Ovary (tissue), 7 donors: ENCODE measurements at regions not wholly inside any gene's neighbourhood (a gene's known extent, or its start where the extent isn't known, plus 50 kb on each side); places are given as distances from the start of the nearest gene placed in this dataset.

Experiments
- DNase-seq, 5 donors: peaks; one replicate each; pipeline ENCODE4 v3.0.0-alpha.2; 2019 to 2020
- H3K27ac ChIP-seq, 2 donors: fragments of 200-600 bp; one replicate each; pipeline versions ENCODE4 v1.5.1 to v1.8.0; 2019 to 2022
- H3K27me3 ChIP-seq: fragments of 200-600 bp; one replicate; pipeline ENCODE4 v1.8.0; 2022
- H3K36me3 ChIP-seq: fragments of 200-600 bp; sonication (generic); one replicate; pipeline ENCODE4 v1.5.1; 2019
- H3K4me1 ChIP-seq: one replicate; pipeline ENCODE4 v1.8.1; 2013; ENCODE audit warnings: mild to moderate bottlenecking, moderate library complexity; ENCODE audit not compliant: insufficient read depth
- H3K4me3 ChIP-seq: fragments of 200-600 bp; sonication (generic); one replicate; pipeline ENCODE4 v1.5.1; 2017
- H3K9me3 ChIP-seq, 2 donors: fragments of 200-600 bp in 1 of 2; sonication (generic) in 1 of 2; one replicate each; pipeline versions ENCODE4 v1.5.1 to v1.8.1; 2013 to 2019; ENCODE audit warnings: mild to moderate bottlenecking in 1 of 2, moderate library complexity in 1 of 2
- EP300 ChIP-seq: sonication (generic); formaldehyde crosslinking; IDR thresholded peaks from one replicate; pipeline ENCODE4 v1.6.1; 2017; ENCODE audit warnings: antibody characterized with exemption
- POLR2A ChIP-seq: fragments of 450-650 bp; IDR thresholded peaks from one replicate; pipeline ENCODE4 v1.6.1; 2017; ENCODE audit warnings: antibody characterized with exemption, mild to moderate bottlenecking, moderate library complexity
- WGBS, 3 donors: extraction: QIAGEN DNeasy Blood & Tissue Kit in 1 of 3; methylation state at CpG; one replicate each; pipeline versions ENCODE4 v1.1.5 to v1.1.7; 2013 to 2017; 5-methylcytosine and 5-hydroxymethylcytosine counted together
- intact Hi-C, 4 donors: fragments of 100-400 bp; cut with DNase I; formaldehyde crosslinking; loops; one replicate each; pipeline versions ENCODE4 v1.11.0 to v1.15.1; 2022 to 2023
- TF ChIP-seq, protein P1 (sequence below), 3 donors: fragments of 450-650 bp in 2 of 3; fragments of 200-600 bp in 1 of 3; IDR thresholded peaks; one replicate each; pipeline versions ENCODE4 v1.5.1 to v1.8.0; 2016 to 2022; ENCODE audit warnings: antibody characterized with exemption in 3 of 3, mild to moderate bottlenecking in 1 of 3
- donor health status: DM: no; HTN: no; CAD: no; lungs with moderate emphysema.
- donor health status: DM: no; HTN: no; CAD: no.
- donor health status: Bipolar disorder and iron deficiency.
- donor health status: DM: no; HTN: no; CAD: no.
- donor health status: DM: yes; HTN: yes; CAD: no.

DNA sequence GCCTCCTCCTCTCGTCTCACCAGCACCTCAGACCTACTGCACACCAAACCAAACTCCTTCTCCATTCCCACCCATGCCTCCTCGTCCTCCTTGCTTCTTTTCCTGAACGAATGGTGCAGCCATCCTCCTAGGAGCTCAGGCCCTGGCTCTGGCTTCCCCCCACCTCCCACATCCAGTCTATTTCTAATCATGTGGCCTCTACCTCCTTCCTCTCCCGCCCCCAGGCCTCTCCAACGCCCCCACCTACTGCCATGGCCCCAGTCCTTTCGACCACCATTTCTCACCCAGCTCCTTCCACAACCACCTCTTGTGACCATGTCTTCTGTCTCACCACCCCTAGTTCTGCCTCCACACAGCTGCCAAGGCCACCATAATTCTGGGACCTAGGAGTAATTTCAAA, 127.1 kb downstream of the PJA1 start:
- no peak for DNase-seq
- Histone ChIP-seq H3K36me3 (no peaks in the 10 kb centered on the region), H3K9me3 (no peaks in the 10 kb centered on the region), H3K4me1 (no peaks in the 10 kb centered on the region), H3K27me3 (no peaks in the 10 kb centered on the region), H3K27ac (no peak overlapping the region), H3K4me3 (no peak overlapping the region)
- 62 to 69% (median 65%) methylated on average over 6 of the region's 6 CpGs for WGBS, 3 donors
- TF ChIP-seq POLR2A (no peak), EP300 (no peak)
- TF ChIP-seq, protein P1, sequence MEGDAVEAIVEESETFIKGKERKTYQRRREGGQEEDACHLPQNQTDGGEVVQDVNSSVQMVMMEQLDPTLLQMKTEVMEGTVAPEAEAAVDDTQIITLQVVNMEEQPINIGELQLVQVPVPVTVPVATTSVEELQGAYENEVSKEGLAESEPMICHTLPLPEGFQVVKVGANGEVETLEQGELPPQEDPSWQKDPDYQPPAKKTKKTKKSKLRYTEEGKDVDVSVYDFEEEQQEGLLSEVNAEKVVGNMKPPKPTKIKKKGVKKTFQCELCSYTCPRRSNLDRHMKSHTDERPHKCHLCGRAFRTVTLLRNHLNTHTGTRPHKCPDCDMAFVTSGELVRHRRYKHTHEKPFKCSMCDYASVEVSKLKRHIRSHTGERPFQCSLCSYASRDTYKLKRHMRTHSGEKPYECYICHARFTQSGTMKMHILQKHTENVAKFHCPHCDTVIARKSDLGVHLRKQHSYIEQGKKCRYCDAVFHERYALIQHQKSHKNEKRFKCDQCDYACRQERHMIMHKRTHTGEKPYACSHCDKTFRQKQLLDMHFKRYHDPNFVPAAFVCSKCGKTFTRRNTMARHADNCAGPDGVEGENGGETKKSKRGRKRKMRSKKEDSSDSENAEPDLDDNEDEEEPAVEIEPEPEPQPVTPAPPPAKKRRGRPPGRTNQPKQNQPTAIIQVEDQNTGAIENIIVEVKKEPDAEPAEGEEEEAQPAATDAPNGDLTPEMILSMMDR (IDR thresholded peaks at IDR 0.05): no peak
- intact Hi-C loops: no loop called here

DNA sequence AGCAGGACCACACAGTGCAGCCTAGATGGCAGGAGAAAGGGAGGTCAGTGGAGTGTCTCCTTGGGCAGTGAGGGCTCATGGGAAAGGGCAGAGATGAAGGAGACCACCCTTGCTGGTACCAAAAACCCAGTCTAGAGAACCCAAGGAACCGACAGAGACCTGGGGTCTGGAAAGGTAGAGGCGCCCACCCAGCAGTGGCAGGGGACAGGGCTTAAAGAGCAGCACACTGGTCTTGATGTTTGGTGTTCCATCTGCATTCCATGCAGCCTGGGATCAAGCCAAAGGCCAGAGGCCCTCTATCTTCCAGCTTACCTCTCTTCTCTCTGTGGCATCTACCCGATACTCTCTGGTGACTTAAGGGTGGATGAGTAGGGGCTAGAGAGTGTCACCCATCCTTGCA, 127.5 kb downstream of the PJA1 start:
- intact Hi-C loops: no loop called here
- DNase-seq: no peak
- Histone ChIP-seq H3K27ac (no peak overlapping the region), H3K36me3 (no peaks in the 10 kb centered on the region), H3K4me3 (no peak overlapping the region), H3K27me3 (no peaks in the 10 kb centered on the region), H3K4me1 (no peaks in the 10 kb centered on the region), H3K9me3 (no peaks in the 10 kb centered on the region)
- TF ChIP-seq, protein P1 (IDR thresholded peaks at IDR 0.05): no peak
- TF ChIP-seq EP300 (no peak), POLR2A (no peak)
- 76 to 89% (median 78%) methylated on average over 3 of the region's 3 CpGs for WGBS, 3 donors

DNA sequence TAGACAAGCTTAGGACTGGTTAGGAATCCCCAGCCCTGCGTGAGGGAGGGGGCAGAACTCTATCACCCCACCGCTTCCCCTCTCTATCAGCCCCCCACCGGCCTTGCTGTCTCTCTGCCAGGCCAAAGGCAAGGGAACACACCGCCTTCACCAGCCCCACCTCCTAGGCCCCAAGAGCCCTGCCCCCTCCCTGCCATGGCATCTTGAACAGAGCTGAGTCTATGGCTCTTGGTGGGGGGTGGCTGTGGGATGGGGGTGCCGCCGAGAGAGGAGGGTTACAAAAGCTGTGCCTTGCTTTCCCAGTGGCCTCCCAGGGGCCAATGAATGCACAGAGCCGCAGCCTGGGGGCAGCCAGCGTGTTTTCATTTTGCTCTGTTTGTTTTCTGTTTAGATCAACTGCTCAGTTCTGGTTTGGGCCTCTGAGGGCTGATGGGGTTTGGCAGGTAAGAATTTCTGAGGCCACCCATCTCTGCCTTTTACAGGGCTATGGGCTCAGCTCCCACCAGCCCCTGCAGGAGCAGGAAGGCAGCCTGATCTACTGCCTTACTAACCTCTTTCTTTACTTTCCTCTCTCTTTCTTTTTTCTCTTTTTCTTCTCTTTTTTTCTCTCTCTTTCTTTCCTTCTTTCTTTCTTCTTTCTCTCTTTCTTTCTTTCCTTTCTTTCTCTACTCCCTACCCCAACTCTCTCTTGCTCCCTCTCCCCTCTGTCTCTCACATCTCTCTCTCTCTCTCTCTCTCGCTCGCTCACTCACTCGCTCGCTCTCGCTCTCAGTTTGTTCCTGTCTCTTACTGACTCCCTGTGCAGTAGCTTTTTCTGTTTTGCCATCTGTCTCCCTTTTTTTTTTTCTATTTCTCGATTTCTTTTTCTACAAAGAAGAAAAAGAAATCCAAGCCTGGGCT, 128.3 kb downstream of the PJA1 start:
- Histone ChIP-seq H3K27me3 (no peaks in the 10 kb centered on the region), H3K36me3 (no peaks in the 10 kb centered on the region), H3K9me3 (no peaks in the 10 kb centered on the region), H3K27ac (no peak overlapping the region), H3K4me1 (no peaks in the 10 kb centered on the region), H3K4me3 (no peak overlapping the region)
- no peak for TF ChIP-seq POLR2A
- TF ChIP-seq, protein P1 (IDR thresholded peaks at IDR 0.05): no peak
- intact Hi-C loops: no loop called here
- no peak for DNase-seq
- WGBS, 3 donors: 69 to 77% (median 74%) methylated on average over 14 of the region's 14 CpGs

DNA sequence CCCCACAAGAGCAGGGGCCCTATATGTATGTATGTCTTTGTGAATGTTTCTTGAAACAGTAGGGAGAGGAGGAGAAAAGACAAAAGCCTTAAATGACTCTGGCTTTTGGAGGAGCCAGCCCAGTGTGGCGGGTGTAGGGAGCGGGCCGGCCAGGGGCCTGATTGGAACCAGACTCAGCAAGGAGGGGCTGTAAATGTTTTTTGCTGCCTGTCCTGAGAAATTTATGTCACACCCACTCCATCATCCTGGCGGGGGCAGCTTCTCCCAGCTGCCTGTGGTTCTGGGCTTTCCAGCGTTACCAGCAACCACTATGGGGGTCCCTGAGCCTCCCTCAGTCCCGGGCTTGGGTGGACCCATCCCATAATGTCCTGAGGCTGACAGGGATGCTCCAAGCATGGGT, 130.8 kb downstream of the PJA1 start:
- H3K4me1 ChIP-seq: no peaks in the 10 kb centered on the region
- no peak overlapping the region for H3K27ac ChIP-seq
- no peak overlapping the region for H3K4me3 ChIP-seq
- WGBS, 3 donors: 76 to 84% (median 79%) methylated on average over 6 of the region's 6 CpGs
- H3K9me3 ChIP-seq: no peaks in the 10 kb centered on the region
- no peaks in the 10 kb centered on the region for H3K27me3 ChIP-seq
- intact Hi-C loops: no loop called here
- no peaks in the 10 kb centered on the region for H3K36me3 ChIP-seq
- TF ChIP-seq EP300 (no peak), POLR2A (no peak)
- TF ChIP-seq, protein P1 (IDR thresholded peaks at IDR 0.05): no peak
- DNase-seq: no peak
